Left lobe of liver (tissue), 2 donors: ENCODE measurements at regions not wholly inside any gene's neighbourhood (a gene's known extent, or its start where the extent isn't known, plus 50 kb on each side); places are given as distances from the start of the nearest gene placed in this dataset.
"Not testable (repeated sequence)": the region's sequence is repeated elsewhere in the genome, so short reads cannot be mapped to it uniquely, and the experiment has no call there.

Experiments
- ATAC-seq: fragments of 200-7000 bp; cut with Tn5 transposase; one replicate; pipeline ENCODE4 v1.9.1; 2020; ENCODE audit warnings: mild to moderate bottlenecking, moderate library complexity
- DNase-seq: peaks from one replicate; pipeline ENCODE4 v3.0.0-alpha.2; 2020; ENCODE audit warnings: low spot score
- donor health status: DM: no; HTN: no; CAD: no; lungs with moderate emphysema.
- donor health status: DM: no; HTN: yes; CAD: no.

DNA sequence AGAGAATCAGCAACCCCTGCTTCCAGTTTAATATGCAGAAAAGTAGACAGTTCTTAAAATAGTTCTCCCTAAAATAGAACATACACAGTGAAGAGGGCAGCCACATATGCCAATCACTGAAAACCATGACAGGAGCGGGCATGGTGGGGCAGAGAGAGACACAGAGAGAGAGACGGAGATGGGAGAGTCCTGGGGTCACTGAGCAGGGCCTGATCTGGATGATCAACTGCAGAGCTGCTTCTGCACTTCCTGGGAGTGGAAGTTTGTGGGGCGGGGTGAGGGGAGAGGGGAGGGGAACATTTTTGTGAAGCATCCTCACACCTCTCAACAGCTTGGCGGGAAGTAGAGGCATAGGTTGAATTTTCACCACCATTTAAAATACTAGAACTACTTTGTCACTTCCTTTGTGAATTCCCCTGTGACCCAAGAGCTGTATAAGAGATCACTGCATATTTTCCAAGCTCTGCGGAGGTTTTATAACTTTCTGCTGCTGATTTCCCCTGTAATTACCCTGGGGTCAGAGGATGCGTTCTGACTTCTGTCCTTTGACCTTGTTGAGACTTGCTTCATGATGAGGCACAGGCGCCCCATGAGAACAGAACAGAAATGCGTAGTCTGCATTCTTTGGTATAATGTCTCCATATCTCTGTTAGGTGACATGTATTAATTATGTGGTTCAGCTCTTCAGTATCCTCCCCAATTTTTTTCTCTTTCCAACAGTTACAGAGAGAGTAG lies 419.4 kb downstream of the BRD1 start:
- ATAC-seq (no peak), DNase-seq (no peak)

DNA sequence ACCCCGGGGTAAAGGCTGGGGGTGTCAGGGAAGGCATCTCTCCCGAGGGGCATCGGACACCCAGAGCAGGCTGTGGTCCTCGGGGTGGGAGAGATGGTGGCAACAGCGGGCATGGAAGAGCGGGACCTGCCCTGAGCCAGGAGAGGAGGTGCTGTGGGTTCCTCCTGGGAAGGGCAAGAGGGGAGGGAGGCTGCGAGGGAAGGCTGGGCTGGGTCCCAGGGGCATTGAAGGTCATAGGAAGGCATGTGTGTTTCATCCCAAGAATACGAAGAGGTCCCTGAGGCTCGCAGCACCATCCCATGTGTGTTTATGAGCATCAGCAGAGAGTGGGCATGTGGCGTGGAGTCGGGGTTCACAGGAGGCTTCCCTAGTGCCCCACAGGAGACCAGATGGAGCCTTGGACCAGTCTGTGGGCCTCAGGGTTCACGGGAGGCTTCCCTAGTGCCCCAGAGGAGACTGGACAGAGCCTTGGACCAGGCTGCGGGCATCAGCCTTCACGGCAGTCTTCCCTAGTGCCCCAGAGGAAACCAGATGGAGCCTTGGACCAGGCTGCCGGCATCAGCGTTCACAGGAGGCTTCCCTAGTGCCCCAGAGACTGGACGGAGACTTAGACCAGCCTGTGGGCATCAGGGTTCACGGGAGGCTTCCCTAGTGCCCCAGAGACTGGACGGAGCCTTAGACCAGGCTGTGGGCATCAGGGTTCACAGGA lies 420.6 kb downstream of the BRD1 start:
- peak; percentile 30 for DNase-seq
- ATAC-seq, result no peak

DNA sequence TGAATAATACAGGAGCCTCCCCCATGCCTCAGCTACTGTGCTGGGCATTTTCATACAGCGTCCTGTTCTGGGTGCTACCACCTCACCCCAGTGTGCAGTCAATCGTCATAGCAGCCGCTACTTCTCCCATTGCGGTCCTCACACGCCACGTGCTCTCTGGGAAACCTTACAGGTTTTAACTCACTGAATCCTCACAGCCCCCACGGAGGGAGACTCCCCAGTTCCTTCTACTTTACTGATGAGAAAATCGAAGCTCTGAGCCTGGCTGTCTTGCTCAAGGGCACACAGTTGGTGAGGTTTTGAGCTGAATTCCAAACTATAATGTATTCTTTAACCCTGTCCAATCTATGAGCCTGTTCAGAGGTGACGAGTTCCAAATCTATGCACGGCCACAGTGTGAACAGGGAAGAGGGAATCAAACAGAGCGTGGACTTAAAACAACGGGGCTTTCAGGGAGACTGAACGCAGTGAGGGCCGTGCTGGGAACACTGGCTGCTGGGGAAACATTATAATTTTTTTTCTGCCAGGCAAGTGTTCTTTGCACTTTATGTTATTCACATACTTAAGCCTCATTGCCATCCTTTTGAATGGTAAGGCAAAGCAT lies 421.5 kb downstream of the BRD1 start:
- DNase-seq (peak; percentile 23), ATAC-seq (no peak)

DNA sequence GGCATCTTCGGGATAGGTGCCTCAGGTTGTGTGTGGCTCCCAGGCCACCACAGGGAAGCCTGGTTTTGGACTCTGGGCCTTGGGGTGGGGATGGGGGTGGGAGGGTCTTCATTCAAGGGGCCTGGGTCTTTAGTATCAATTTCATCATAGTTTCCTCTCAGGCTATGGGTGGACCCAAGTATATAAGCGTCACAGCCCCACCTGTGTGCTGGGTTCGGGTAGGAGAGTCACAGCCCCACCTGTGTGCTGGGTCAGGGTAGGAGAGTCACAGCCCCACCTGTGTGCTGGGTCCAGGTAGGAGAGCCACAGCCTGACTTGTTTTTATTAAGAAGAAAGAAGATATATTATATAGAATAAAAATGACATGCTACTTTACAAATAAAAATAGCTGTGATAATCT lies 422.1 kb downstream of the BRD1 start:
- ATAC-seq (no peak), DNase-seq (no peak)

DNA sequence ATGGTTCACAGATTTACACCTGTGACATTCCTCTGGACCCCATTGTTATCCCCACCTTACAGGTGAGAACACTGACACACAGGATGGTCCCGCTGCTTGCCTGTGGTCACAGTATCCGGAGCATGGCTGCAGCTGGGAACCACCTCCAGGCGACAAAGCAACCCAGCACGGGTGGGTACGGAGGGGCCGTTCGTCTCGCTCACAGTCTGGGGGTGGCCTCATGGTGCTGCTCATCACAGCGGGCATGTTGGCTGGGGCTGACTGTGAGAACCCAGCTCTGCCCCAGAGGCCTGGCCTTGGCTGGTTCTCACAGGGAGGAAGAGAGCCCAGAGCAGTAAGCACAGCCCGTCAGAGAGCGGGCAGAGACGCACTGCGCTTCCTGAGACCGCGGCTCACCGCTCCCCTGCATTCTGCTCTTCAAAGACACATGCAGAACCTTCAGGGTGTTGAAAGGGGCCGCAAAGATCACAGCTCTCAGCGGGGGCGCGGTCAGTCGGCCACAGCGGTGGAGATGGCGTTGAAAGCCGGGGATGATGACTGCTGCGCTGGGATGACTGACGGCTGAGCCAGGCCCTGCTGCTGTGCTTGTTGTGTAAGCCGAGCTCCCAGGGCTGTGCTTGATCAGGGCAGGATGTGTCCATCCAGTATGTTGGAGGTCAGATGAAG lies 423.0 kb downstream of the BRD1 start:
- peak; percentile 33 for DNase-seq

DNA sequence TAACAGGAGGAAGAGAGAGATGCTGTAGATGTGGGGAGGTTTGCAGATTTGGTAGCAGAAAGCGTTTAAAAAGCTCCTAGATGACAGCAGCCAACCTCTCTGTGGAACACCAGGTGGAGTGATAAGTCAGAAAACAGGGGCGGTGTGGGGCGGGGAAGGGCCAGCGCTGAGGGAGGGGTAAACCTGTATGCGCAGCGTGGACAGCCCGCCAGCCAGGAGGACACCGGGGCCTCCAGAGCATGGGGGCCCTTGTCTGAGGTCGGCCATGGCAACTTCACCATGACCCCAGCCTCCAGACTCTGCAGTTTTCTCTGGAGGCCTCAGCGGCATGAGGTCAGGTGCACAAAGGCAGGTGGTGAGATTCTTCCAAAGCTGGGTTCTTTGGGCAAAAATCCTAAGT lies 423.7 kb downstream of the BRD1 start:
- DNase-seq, result peak; percentile 37
- ATAC-seq, result no peak

More for the DNA sequence above, 423.0 kb downstream of the BRD1 start:
- ATAC-seq, result no peak

- no peak for ATAC-seq
- DNase-seq, result peak; percentile 14
These were observed 424.6 kb downstream of the BRD1 start for GRCh38 chr22:49403102-49403501.

- ATAC-seq, result no peak
These were observed 425.5 kb downstream of the BRD1 start for GRCh38 chr22:49402169-49402568.

GRCh38 chr22:49400941-49401598 lies 426.6 kb downstream of the BRD1 start:
- ATAC-seq (no peak), DNase-seq (peak; percentile 12)

More at GRCh38 chr22:49402169-49402568, 425.5 kb downstream of the BRD1 start:
- no peak for DNase-seq

GRCh38 chr22:49400136-49400940 lies 427.3 kb downstream of the BRD1 start:
- ATAC-seq (no peak), DNase-seq (peak; percentile 15)

DNA sequence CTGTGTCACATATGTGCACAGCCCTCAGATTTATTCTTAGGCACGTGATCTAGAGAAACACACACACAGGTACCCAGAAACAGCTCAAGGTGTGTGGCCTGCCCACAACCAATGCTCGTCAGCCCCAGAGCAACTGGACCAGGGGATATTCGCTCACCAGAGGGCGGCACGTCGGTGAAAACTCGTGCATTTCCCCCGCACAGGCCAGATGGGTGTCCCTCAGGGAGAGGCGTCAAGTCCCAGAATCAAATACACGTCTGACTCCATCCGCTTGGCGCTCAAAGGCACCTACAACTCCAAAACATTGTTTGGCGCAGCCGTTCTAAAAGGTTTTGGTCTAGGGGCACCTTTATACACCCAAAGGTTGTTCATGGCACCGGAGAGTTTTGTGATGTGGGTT lies 429.0 kb downstream of the BRD1 start:
- ATAC-seq, result no peak

GRCh38 chr22:49398115-49398514 lies 429.6 kb downstream of the BRD1 start:
- no peak for DNase-seq
- ATAC-seq, result no peak

More for the DNA sequence above, 429.0 kb downstream of the BRD1 start:
- no peak for DNase-seq

DNA sequence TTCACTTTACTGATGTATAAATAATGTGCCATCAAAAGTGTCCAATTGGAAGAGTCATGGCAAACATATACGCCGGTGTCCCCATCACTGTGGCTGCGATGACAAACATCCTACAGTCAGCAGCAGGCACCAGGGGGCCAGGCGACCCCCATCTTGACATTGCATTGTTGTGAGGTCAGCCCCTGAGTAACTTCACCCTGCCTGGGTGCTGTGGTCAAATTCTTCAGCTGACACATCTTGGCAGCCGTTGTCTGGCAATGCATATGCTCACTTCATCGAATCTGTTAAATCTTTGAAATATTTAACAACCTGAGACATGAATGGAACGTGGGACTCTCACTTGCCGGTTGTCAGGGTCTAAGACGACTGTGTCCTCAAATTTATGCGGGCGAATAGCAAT lies 430.9 kb downstream of the BRD1 start:
- no peak for ATAC-seq
- no peak for DNase-seq

- no peak for ATAC-seq
- no peak for DNase-seq
These were observed 432.1 kb downstream of the BRD1 start for GRCh38 chr22:49395617-49396016.

- not testable (repeated sequence) for ATAC-seq, DNase-seq
These were observed 432.6 kb downstream of the BRD1 start for GRCh38 chr22:49395062-49395461.

DNA sequence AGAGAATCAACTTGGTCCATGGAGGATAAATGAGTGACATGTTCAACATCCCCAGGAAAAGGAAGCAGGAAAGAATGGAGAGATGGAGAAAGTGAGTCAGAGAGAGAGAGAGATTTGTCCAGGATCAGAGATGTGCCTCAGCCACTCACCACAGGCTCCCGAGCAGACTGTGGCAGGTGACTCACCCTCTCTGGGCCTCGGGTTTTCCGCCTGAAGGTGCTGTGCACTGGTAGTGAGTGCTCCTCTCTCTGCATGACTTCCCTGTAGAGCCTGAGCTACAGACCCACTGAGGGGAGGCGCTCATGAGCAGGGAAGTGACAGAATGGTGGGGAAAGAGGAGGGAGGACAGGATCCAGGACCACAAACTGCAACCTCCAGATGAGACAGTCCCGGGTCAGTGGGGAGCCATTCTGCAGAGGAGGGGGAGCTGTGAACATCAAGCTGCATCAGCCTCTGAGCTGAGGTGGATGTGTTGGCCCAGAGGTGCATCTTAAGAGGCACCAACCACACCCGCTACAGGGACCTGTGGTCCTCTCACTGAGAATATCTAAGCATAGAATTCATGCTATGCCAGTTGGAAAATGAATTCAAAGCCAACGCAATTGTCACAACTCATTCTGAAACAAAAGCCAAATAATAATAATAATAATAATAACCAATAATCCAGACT lies 433.4 kb downstream of the BRD1 start:
- peak; percentile 15 for DNase-seq
- ATAC-seq, result no peak

DNA sequence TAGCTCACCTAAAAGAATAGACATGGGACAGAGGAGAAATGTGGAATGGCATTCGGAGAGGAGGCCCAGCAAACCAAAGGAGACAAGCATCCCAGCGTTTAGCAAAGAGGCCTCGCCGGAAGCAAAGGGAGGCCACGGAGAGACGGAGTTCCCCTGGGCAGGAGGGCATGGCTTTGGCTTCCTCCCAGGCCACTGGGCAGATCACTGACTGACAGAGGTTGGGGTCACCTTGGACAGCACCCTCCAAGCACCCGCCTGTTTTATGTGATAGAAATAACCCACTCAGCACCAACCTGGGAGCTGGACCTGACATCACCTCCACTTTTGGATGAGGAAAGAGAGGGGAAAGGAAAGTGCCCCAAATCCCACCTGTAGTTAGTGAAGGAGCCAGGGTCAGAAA lies 434.1 kb downstream of the BRD1 start:
- DNase-seq, result peak; percentile 10
- no peak for ATAC-seq

DNA sequence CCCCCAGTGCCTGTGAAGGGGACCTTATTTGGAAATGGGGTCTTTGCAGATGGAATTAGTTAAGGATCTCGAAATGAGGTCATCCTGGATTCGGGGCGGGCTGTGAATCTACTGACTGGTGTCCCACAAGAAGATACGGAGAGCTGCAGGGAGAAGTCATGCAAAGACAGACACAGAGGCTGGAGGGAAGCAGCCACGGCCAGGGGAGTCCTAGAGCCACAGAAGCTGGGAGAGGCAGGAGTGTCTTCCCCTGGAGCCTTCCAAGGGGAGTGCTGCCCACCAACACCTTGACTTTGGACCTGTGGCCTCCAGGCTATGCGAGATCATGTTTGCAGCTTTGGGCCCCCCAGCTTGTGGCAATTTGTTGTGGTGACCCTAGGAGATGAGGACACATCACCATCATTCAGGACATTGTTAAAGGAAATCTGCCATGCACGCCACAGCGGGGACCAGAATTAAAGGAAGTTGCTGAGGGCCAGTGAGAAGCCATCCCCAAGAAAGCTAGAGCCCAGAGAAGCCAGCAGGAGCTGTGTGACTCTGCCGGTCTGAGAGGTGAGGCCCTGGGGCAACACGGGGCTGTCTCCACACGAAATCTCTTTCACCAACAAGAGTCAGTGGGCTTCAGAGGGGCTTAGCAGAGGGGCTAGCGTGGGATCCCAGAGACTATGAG lies 434.7 kb downstream of the BRD1 start:
- DNase-seq (peak; percentile 19), ATAC-seq (no peak)

- ATAC-seq (no peak), DNase-seq (no peak)
These were observed 435.4 kb downstream of the BRD1 start for GRCh38 chr22:49392247-49392646.
